SK-N-SH (cell line): ENCODE measurements at regions not wholly inside any gene's neighbourhood (a gene's known extent, or its start where the extent isn't known, plus 50 kb on each side); places are given as distances from the start of the nearest gene placed in this dataset.
"Not testable (repeated sequence)": the region's sequence is repeated elsewhere in the genome, so short reads cannot be mapped to it uniquely, and the experiment has no call there.

Experiments used
- POLR2AphosphoS5 ChIP-seq: IDR thresholded peaks from 2 replicates; pipeline ENCODE4 v1.6.1; 2012; ENCODE audit warnings: low read depth, low read length
- RAD21 ChIP-seq: IDR thresholded peaks from 2 replicates; pipeline ENCODE4 v1.6.1; 2012; ENCODE audit warnings: mild to moderate bottlenecking, low read length
- SMC3 ChIP-seq: IDR thresholded peaks from 2 replicates; pipeline ENCODE4 v1.6.1; 2012; ENCODE audit warnings: low read depth, low read length, improper control_type of control experiment
- TAF1 ChIP-seq: IDR thresholded peaks from 2 replicates; pipeline ENCODE4 v1.6.1; 2012; ENCODE audit warnings: low read depth, mild to moderate bottlenecking, low read length, moderate library complexity, borderline replicate concordance
- TEAD4 ChIP-seq: IDR thresholded peaks from 2 replicates; pipeline ENCODE4 v1.4.0; 2012; ENCODE audit warnings: mild to moderate bottlenecking, borderline replicate concordance; ENCODE audit not compliant: insufficient read depth
- TF ChIP-seq, protein P1 (sequence below): IDR thresholded peaks from 2 replicates; pipeline ENCODE4 v1.6.1; 2012; ENCODE audit warnings: mild to moderate bottlenecking, low read depth, low read length, moderate library complexity
- TF ChIP-seq, protein P2 (sequence below): fragments of 200-600 bp; sonication (generic); IDR thresholded peaks from 2 replicates; pipeline ENCODE4 v1.6.1; 2017; ENCODE audit warnings: antibody characterized with exemption, mild to moderate bottlenecking, moderate library complexity

DNA sequence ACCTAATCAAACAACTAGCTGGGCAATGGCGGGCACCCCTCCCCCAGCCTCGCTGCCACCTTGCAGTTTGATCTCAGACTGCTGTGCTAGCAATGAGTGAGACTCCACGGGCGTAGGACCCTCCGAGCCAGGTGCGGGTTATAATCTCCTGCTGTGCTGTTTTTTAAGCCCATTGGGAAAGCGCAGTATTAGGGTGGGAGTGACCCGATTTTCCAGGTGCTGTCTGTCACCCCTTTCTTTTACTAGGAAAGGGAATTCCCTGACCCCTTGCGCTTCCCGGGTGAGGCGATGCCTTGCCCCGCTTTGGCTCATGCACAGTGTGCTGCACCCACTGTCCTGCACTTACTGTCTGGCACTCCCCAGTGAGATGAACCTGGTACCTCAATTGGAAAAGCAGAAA, 163.3 kb upstream of the GHR start:
- TF ChIP-seq RAD21, SMC3, TEAD4, TAF1, POLR2AphosphoS5: not testable (repeated sequence)
- TF ChIP-seq, protein P1, sequence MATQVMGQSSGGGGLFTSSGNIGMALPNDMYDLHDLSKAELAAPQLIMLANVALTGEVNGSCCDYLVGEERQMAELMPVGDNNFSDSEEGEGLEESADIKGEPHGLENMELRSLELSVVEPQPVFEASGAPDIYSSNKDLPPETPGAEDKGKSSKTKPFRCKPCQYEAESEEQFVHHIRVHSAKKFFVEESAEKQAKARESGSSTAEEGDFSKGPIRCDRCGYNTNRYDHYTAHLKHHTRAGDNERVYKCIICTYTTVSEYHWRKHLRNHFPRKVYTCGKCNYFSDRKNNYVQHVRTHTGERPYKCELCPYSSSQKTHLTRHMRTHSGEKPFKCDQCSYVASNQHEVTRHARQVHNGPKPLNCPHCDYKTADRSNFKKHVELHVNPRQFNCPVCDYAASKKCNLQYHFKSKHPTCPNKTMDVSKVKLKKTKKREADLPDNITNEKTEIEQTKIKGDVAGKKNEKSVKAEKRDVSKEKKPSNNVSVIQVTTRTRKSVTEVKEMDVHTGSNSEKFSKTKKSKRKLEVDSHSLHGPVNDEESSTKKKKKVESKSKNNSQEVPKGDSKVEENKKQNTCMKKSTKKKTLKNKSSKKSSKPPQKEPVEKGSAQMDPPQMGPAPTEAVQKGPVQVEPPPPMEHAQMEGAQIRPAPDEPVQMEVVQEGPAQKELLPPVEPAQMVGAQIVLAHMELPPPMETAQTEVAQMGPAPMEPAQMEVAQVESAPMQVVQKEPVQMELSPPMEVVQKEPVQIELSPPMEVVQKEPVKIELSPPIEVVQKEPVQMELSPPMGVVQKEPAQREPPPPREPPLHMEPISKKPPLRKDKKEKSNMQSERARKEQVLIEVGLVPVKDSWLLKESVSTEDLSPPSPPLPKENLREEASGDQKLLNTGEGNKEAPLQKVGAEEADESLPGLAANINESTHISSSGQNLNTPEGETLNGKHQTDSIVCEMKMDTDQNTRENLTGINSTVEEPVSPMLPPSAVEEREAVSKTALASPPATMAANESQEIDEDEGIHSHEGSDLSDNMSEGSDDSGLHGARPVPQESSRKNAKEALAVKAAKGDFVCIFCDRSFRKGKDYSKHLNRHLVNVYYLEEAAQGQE = not testable (repeated sequence)
- TF ChIP-seq, protein P2, sequence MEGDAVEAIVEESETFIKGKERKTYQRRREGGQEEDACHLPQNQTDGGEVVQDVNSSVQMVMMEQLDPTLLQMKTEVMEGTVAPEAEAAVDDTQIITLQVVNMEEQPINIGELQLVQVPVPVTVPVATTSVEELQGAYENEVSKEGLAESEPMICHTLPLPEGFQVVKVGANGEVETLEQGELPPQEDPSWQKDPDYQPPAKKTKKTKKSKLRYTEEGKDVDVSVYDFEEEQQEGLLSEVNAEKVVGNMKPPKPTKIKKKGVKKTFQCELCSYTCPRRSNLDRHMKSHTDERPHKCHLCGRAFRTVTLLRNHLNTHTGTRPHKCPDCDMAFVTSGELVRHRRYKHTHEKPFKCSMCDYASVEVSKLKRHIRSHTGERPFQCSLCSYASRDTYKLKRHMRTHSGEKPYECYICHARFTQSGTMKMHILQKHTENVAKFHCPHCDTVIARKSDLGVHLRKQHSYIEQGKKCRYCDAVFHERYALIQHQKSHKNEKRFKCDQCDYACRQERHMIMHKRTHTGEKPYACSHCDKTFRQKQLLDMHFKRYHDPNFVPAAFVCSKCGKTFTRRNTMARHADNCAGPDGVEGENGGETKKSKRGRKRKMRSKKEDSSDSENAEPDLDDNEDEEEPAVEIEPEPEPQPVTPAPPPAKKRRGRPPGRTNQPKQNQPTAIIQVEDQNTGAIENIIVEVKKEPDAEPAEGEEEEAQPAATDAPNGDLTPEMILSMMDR = not testable (repeated sequence)
